Stimulated activated CD8-positive, alpha-beta memory T cell treated with anti-CD3 and anti-CD28 coated beads, Interleukin-4, amount 100 ng/mL, for 1 hour (primary cell): ENCODE measurements at regions not wholly inside any gene's neighbourhood (a gene's known extent, or its start where the extent isn't known, plus 50 kb on each side); places are given as distances from the start of the nearest gene placed in this dataset.

Source experiments
- DNase-seq, 2 donors: peaks; one replicate each; pipeline ENCODE4 v3.0.0-alpha.2; 2020; ENCODE audit warnings: low read depth in 2 of 2, low spot score in 1 of 2

- no peak for DNase-seq
Measured at GRCh38 chr2:234615643-234616356, 118.9 kb upstream of the ARL4C start.

GRCh38 chr2:234611209-234611608 is 114.3 kb upstream of the ARL4C start:
- DNase-seq: no peak

- no peak for DNase-seq
Measured at GRCh38 chr2:234608946-234609345, 112.1 kb upstream of the ARL4C start.

GRCh38 chr2:234607691-234608090 is 110.8 kb upstream of the ARL4C start:
- DNase-seq: no peak

- no peak for DNase-seq
Measured at GRCh38 chr2:234606896-234607295, 110.0 kb upstream of the ARL4C start.

- DNase-seq: no peak
Measured at GRCh38 chr2:234603619-234604018, 106.7 kb upstream of the ARL4C start.

- no peak for DNase-seq
Measured at GRCh38 chr2:234601213-234601612, 104.3 kb upstream of the ARL4C start.

GRCh38 chr2:234597576-234597861 is 100.6 kb upstream of the ARL4C start:
- DNase-seq: no peak

GRCh38 chr2:234596696-234597575 is 100.1 kb upstream of the ARL4C start:
- DNase-seq: no peak

- no peak for DNase-seq
Measured at GRCh38 chr2:234595829-234596228, 98.9 kb upstream of the ARL4C start.

- DNase-seq: no peak
Measured at GRCh38 chr2:234594715-234595114, 97.8 kb upstream of the ARL4C start.

- DNase-seq: no peak
Measured at GRCh38 chr2:234593636-234594035, 96.8 kb upstream of the ARL4C start.

GRCh38 chr2:234592541-234592940 is 95.7 kb upstream of the ARL4C start:
- no peak for DNase-seq

- no peak for DNase-seq
Measured at GRCh38 chr2:234590076-234590475, 93.2 kb upstream of the ARL4C start.

- no peak for DNase-seq
Measured at GRCh38 chr2:234588054-234588430, 91.2 kb upstream of the ARL4C start.

GRCh38 chr2:234587341-234588053 is 90.6 kb upstream of the ARL4C start:
- DNase-seq: no peak

- no peak for DNase-seq
Measured at GRCh38 chr2:234583331-234583730, 86.5 kb upstream of the ARL4C start.

- DNase-seq: no peak
Measured at GRCh38 chr2:234580686-234581085, 83.8 kb upstream of the ARL4C start.

- DNase-seq: no peak
Measured at GRCh38 chr2:234579231-234579962, 82.5 kb upstream of the ARL4C start.

GRCh38 chr2:234578389-234578788 is 81.5 kb upstream of the ARL4C start:
- no peak for DNase-seq

- DNase-seq: no peak
Measured at GRCh38 chr2:234577191-234577590, 80.3 kb upstream of the ARL4C start.
